Ishikawa (cell line): ENCODE measurements at regions not wholly inside any gene's neighbourhood (a gene's known extent, or its start where the extent isn't known, plus 50 kb on each side); places are given as distances from the start of the nearest gene placed in this dataset.

ENCODE experiments used
- CEBPB ChIP-seq: IDR thresholded peaks from 2 replicates; pipeline ENCODE4 v1.6.1; 2012
- CREB1 ChIP-seq: IDR thresholded peaks from 2 replicates; pipeline ENCODE4 v1.6.1; 2012; ENCODE audit warnings: low read depth
- EGR1 ChIP-seq: IDR thresholded peaks from 2 replicates; pipeline ENCODE4 v1.6.1; 2012
- EP300 ChIP-seq: IDR thresholded peaks from 2 replicates; pipeline ENCODE4 v1.6.1; 2012; ENCODE audit warnings: borderline replicate concordance
- FOXM1 ChIP-seq: IDR thresholded peaks from 2 replicates; pipeline ENCODE4 v1.6.1; 2012; ENCODE audit warnings: low read depth, borderline replicate concordance
- NFIC ChIP-seq: IDR thresholded peaks from 2 replicates; pipeline ENCODE4 v1.6.1; 2012
- RAD21 ChIP-seq: IDR thresholded peaks from 2 replicates; pipeline ENCODE4 v1.6.1; 2012; ENCODE audit warnings: low read depth
- TAF1 ChIP-seq: IDR thresholded peaks from 2 replicates; pipeline ENCODE4 v1.6.1; 2012; ENCODE audit warnings: low read depth, mild to moderate bottlenecking
- TCF12 ChIP-seq: IDR thresholded peaks from 2 replicates; pipeline ENCODE4 v1.6.1; 2012; ENCODE audit warnings: low read depth
- TEAD4 ChIP-seq: IDR thresholded peaks from 2 replicates; pipeline ENCODE4 v1.6.1; 2012
- YY1 ChIP-seq: IDR thresholded peaks from 2 replicates; pipeline ENCODE4 v1.6.1; 2012; ENCODE audit warnings: low read depth
- TF ChIP-seq, protein P1 (sequence below): IDR thresholded peaks from 2 replicates; pipeline ENCODE4 v1.6.1; 2012
- TF ChIP-seq, protein P2 (sequence below): IDR thresholded peaks from 2 replicates; pipeline ENCODE4 v1.6.1; 2012; ENCODE audit warnings: low read depth, mild to moderate bottlenecking
- TF ChIP-seq, protein P3 (sequence below): IDR thresholded peaks from 2 replicates; pipeline ENCODE4 v1.6.1; 2012

DNA sequence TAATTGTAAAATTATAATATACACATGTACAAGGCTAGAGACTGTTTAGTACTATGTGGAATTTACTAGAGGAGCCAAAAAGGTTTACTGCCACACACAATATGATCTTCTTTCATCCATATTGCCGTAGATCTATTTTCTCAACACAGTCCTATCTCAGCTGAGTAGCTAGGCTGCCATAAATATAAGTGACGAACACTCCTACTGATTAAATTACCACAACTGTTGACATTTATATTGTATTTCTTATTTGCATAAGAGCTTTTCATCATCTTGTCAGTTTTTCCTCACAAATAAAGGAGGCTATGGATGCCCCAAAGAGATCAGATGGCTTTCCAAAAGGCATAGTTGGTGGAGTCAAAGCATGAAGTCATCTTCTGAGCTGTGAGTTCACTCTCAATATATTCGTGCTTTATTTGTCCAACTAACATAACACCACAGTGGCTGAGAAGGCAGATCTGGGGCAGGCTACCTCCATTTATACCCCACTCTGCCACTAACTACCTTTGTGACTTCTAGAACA lies 78.6 kb downstream of the CCDC59 start:
- TF ChIP-seq TAF1 = no peak
- TF ChIP-seq, protein P1, sequence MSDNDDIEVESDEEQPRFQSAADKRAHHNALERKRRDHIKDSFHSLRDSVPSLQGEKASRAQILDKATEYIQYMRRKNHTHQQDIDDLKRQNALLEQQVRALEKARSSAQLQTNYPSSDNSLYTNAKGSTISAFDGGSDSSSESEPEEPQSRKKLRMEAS = no peak
- no peak for TF ChIP-seq EP300
- TF ChIP-seq NFIC = no peak
- no peak for TF ChIP-seq EGR1
- no peak for TF ChIP-seq TEAD4
- TF ChIP-seq, protein P2, sequence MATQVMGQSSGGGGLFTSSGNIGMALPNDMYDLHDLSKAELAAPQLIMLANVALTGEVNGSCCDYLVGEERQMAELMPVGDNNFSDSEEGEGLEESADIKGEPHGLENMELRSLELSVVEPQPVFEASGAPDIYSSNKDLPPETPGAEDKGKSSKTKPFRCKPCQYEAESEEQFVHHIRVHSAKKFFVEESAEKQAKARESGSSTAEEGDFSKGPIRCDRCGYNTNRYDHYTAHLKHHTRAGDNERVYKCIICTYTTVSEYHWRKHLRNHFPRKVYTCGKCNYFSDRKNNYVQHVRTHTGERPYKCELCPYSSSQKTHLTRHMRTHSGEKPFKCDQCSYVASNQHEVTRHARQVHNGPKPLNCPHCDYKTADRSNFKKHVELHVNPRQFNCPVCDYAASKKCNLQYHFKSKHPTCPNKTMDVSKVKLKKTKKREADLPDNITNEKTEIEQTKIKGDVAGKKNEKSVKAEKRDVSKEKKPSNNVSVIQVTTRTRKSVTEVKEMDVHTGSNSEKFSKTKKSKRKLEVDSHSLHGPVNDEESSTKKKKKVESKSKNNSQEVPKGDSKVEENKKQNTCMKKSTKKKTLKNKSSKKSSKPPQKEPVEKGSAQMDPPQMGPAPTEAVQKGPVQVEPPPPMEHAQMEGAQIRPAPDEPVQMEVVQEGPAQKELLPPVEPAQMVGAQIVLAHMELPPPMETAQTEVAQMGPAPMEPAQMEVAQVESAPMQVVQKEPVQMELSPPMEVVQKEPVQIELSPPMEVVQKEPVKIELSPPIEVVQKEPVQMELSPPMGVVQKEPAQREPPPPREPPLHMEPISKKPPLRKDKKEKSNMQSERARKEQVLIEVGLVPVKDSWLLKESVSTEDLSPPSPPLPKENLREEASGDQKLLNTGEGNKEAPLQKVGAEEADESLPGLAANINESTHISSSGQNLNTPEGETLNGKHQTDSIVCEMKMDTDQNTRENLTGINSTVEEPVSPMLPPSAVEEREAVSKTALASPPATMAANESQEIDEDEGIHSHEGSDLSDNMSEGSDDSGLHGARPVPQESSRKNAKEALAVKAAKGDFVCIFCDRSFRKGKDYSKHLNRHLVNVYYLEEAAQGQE = no peak
- TF ChIP-seq CREB1 = no peak
- TF ChIP-seq FOXM1 = no peak
- no peak for TF ChIP-seq CEBPB
- no peak for TF ChIP-seq YY1
- TF ChIP-seq, protein P3, sequence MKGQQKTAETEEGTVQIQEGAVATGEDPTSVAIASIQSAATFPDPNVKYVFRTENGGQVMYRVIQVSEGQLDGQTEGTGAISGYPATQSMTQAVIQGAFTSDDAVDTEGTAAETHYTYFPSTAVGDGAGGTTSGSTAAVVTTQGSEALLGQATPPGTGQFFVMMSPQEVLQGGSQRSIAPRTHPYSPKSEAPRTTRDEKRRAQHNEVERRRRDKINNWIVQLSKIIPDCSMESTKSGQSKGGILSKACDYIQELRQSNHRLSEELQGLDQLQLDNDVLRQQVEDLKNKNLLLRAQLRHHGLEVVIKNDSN = no peak
- TF ChIP-seq RAD21 = no peak
- no peak for TF ChIP-seq TCF12
